Spleen (tissue), 11 donors: ENCODE measurements at regions not wholly inside any gene's neighbourhood (a gene's known extent, or its start where the extent isn't known, plus 50 kb on each side); places are given as distances from the start of the nearest gene placed in this dataset.

ENCODE experiments used
- DNase-seq: peaks from one replicate; pipeline ENCODE4 v3.0.0-alpha.2; 2020
- H3K27ac ChIP-seq, 8 donors: fragments of 200-600 bp; sonication (generic) in 7 of 8; 1 replicate in 4 of 8; 2 replicates in 4 of 8; pipeline versions ENCODE4 v1.5.0 to v1.8.0; 2016 to 2021; ENCODE audit warnings: inconsistent platforms in 4 of 8, mild to moderate bottlenecking in 4 of 8, moderate library complexity in 1 of 8
- H3K27me3 ChIP-seq, 7 donors: fragments of 200-600 bp; sonication (generic) in 6 of 7; replicated peaks in 1 of 7; 1 replicate in 4 of 7; 2 replicates in 3 of 7; pipeline versions ENCODE4 v1.5.0 to v1.8.0; 2016 to 2021; ENCODE audit warnings: inconsistent platforms in 3 of 7, mild to moderate bottlenecking in 1 of 7
- H3K36me3 ChIP-seq, 6 donors: fragments of 200-600 bp; sonication (generic) in 5 of 6; 1 replicate in 4 of 6; 2 replicates in 2 of 6; pipeline versions ENCODE4 v1.5.0 to v1.8.0; 2016 to 2021; ENCODE audit warnings: inconsistent platforms in 2 of 6
- H3K4me1 ChIP-seq, 6 donors: fragments of 200-600 bp; sonication (generic) in 5 of 6; 1 replicate in 3 of 6; 2 replicates in 3 of 6; pipeline versions ENCODE4 v1.5.0 to v1.8.0; 2016 to 2021; ENCODE audit warnings: inconsistent platforms in 3 of 6
- H3K4me3 ChIP-seq, 8 donors: fragments of 200-600 bp; sonication (generic) in 7 of 8; 1 replicate in 4 of 8; 2 replicates in 4 of 8; pipeline versions ENCODE4 v1.5.0 to v1.8.0; 2016 to 2021; ENCODE audit warnings: inconsistent platforms in 4 of 8, mild to moderate bottlenecking in 4 of 8, moderate library complexity in 2 of 8
- H3K9me3 ChIP-seq, 8 donors: fragments of 200-600 bp; sonication (generic) in 7 of 8; 1 replicate in 4 of 8; 2 replicates in 4 of 8; pipeline versions ENCODE4 v1.5.0 to v1.8.0; 2016 to 2021; ENCODE audit warnings: inconsistent platforms in 4 of 8
- CTCF ChIP-seq, 11 experiments: fragments of 200-600 bp in 7 of 11; fragments of 450-650 bp in 4 of 11; sonication (generic) in 4 of 11; IDR thresholded peaks in 8 of 11; conservative IDR thresholded peaks in 3 of 11; 1 replicate in 7 of 11; 2 replicates in 4 of 11; pipeline versions ENCODE4 v1.4.0 to v1.8.0; 2016 to 2021; ENCODE audit warnings: antibody characterized with exemption in 11 of 11, inconsistent platforms in 4 of 11, mild to moderate bottlenecking in 1 of 11
- POLR2A ChIP-seq, 3 donors: fragments of 450-650 bp; IDR thresholded peaks; one replicate each; pipeline ENCODE4 v1.5.1; 2017; ENCODE audit warnings: antibody characterized with exemption in 3 of 3, mild to moderate bottlenecking in 1 of 3
- POLR2AphosphoS5 ChIP-seq, 3 donors: sonication (generic); formaldehyde crosslinking; IDR thresholded peaks; one replicate each; pipeline ENCODE4 v1.5.1; 2017; ENCODE audit warnings: antibody characterized with exemption in 3 of 3
- WGBS, 5 donors: extraction: QIAGEN DNeasy Blood & Tissue Kit in 3 of 5; methylation state at CpG; one replicate each; pipeline versions ENCODE4 v1.1.5 to v1.1.7; 2013 to 2018; 5-methylcytosine and 5-hydroxymethylcytosine counted together
- intact Hi-C: fragments of 100-400 bp; cut with DNase I; formaldehyde crosslinking; loops from one replicate; pipeline ENCODE4 v1.15.0; 2023; ENCODE audit warnings: low total_unique reads
- donor health status: healthy with polysubstance abuse.
- donor health status: DM: no; HTN: no; CAD: no; lungs with moderate emphysema.
- donor health status: DM: no; HTN: no; CAD: no.
- donor health status: Bipolar disorder and iron deficiency.
- donor health status: healthy.
- donor health status: DM: no; HTN: no; CAD: no.
- donor health status: DM: yes; HTN: yes; CAD: no.

DNA sequence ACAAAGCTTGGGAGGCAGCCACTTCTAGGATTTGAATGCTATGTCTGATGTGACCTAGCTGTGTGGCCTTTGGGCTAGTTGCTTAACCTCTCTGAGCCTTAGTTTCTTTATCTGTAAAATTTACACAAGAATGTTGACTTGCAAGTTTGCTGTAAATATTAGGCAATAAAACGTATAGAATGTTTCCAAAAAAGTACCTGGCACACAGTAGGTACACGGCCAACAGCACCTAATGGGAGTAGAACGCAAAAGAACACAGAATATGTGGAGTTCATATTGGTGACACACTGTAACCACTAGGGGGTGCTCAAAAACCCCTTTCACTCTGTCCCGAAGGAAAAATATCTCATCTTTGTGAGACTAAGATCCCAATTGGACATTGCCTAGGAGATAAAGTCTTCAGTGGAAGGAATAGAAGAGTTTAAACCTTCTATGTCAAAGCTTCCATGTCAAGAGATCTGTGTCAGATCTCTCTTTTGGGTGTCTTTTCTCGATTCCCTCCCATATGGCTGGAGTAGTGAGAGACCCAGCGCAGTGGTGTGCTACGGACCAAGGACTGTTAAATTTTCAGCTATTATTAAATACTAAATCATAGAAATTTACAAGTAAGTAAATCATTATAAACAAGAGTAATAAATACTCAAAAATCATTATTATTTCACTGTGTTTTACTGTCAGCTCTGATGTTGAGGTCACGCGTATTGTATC is 145.4 kb upstream of the RAD23B start:
- TF ChIP-seq CTCF (IDR thresholded peaks at IDR 0.05 in 8 of 11, conservative IDR thresholded peaks at IDR 0.05 in 3 of 11) (peak in 9 of 11 experiments; percentile 18 to 72 (median 61)), POLR2A (IDR thresholded peaks at IDR 0.05) (no peak)
- H3K27me3 ChIP-seq: peaks cover 0 to 21% (median 0%) of the 10 kb centered on the region in 7 donors
- H3K4me1 ChIP-seq: no peaks in the 10 kb centered on the region
- 69 to 75% (median 70%) methylated on average over 9 of the region's 9 CpGs for WGBS, 5 donors
- H3K4me3 ChIP-seq: no peak overlapping the region
- H3K9me3 ChIP-seq: no peaks in the 10 kb centered on the region
- H3K36me3 ChIP-seq: no peaks in the 10 kb centered on the region
- DNase-seq: no peak
- intact Hi-C loops: no loop called here
- H3K27ac ChIP-seq: no peak overlapping the region

DNA sequence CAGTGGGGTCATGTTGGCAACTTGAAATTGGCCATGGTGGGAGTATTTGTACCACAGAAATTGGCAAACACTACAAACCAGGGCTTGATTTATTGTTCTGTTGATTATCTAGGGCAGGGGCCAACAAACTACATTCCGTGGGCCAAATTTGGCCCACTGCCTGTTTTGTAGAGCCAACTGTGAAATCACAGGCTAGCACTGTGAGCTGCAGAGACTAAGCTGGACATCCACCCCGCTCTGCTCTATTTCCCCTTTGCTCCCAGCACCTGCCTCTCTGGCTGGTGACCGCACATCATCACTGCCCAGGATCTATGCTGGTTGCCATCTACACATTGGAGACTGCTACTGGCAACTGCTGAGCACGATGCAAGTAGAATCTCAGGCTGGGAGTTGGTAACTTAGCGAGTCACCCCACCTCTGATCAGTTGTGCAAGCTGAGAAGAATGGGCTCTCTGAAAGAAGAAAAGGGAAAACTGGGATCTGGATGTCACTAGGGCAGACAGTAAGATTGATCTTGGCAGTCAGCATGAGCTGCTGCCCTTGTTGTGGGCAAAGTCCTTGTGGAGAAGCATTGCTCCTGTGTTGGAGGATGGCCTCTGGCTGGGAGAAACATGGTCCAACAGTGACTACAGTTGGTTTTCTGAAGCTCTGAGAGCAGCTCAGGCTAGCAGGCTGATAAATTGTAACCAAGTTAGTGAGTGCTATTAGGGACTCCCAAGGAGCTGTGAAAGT is 144.7 kb upstream of the RAD23B start:
- Histone ChIP-seq H3K27me3 (peaks cover 0 to 21% (median 0%) of the 10 kb centered on the region in 7 donors), H3K9me3 (no peaks in the 10 kb centered on the region), H3K36me3 (no peaks in the 10 kb centered on the region), H3K27ac (no peak overlapping the region), H3K4me3 (no peak overlapping the region), H3K4me1 (no peaks in the 10 kb centered on the region)
- 57 to 83% (median 59%) methylated on average over 4 to 5 of the region's 5 CpGs for WGBS, 5 donors
- intact Hi-C loops: no loop called here
- DNase-seq: no peak
- TF ChIP-seq CTCF (IDR thresholded peaks at IDR 0.05 in 8 of 11, conservative IDR thresholded peaks at IDR 0.05 in 3 of 11) (no peak), POLR2A (IDR thresholded peaks at IDR 0.05) (no peak), POLR2AphosphoS5 (IDR thresholded peaks at IDR 0.05) (no peak)

- Histone ChIP-seq H3K9me3 (no peaks in the 10 kb centered on the region), H3K4me1 (no peaks in the 10 kb centered on the region), H3K36me3 (no peaks in the 10 kb centered on the region), H3K27me3 (peaks cover 0 to 21% (median 0%) of the 10 kb centered on the region in 7 donors), H3K27ac (no peak overlapping the region), H3K4me3 (no peak overlapping the region)
- no peak for DNase-seq
- WGBS, 5 donors: 72 to 77% (median 75%) methylated on average over 5 of the region's 5 CpGs
- intact Hi-C loops: no loop called here
- TF ChIP-seq CTCF (IDR thresholded peaks at IDR 0.05 in 8 of 11, conservative IDR thresholded peaks at IDR 0.05 in 3 of 11) (no peak), POLR2AphosphoS5 (IDR thresholded peaks at IDR 0.05) (no peak), POLR2A (IDR thresholded peaks at IDR 0.05) (no peak)
Measured at GRCh38 chr9:107141967-107142366, 141.1 kb upstream of the RAD23B start.

- 47 to 83% (median 70%) methylated on average over 1 of the region's 1 CpG for WGBS, 5 donors
- TF ChIP-seq POLR2A (IDR thresholded peaks at IDR 0.05) (no peak), POLR2AphosphoS5 (IDR thresholded peaks at IDR 0.05) (no peak), CTCF (IDR thresholded peaks at IDR 0.05 in 8 of 11, conservative IDR thresholded peaks at IDR 0.05 in 3 of 11) (no peak)
Measured at GRCh38 chr9:107142430-107142829, 140.6 kb upstream of the RAD23B start.

More at GRCh38 chr9:107142430-107142829, 140.6 kb upstream of the RAD23B start:
- no peak for DNase-seq
- no peaks in the 10 kb centered on the region for H3K9me3 ChIP-seq
- no peaks in the 10 kb centered on the region for H3K36me3 ChIP-seq
- H3K27ac ChIP-seq: no peak overlapping the region
- no peaks in the 10 kb centered on the region for H3K4me1 ChIP-seq
- peaks cover 0 to 21% (median 0%) of the 10 kb centered on the region in 7 donors for H3K27me3 ChIP-seq
- intact Hi-C loops: no loop called here
- H3K4me3 ChIP-seq: no peak overlapping the region
